DMS153 treated with DMSO at 0.1 percent for 48 hours (cell line): ENCODE measurements at regions not wholly inside any gene's neighbourhood (a gene's known extent, or its start where the extent isn't known, plus 50 kb on each side); places are given as distances from the start of the nearest gene placed in this dataset.
"Not testable (repeated sequence)": the region's sequence is repeated elsewhere in the genome, so short reads cannot be mapped to it uniquely, and the experiment has no call there.

ENCODE experiments used
- DNase-seq: peaks from one replicate; lab custom pipeline; 2025; ENCODE audit not compliant: unreplicated experiment; lab: John Stamatoyannopoulos, UW

GRCh38 chr15:92803852-92804609, 96.1 kb upstream of the CHD2 start:
- no peak for DNase-seq

GRCh38 chr15:92804610-92804936, 95.6 kb upstream of the CHD2 start:
- DNase-seq = not testable (repeated sequence)

GRCh38 chr15:92805080-92805690, 94.9 kb upstream of the CHD2 start:
- no peak for DNase-seq

GRCh38 chr15:92806171-92806570, 94.0 kb upstream of the CHD2 start:
- DNase-seq = not testable (repeated sequence)

GRCh38 chr15:92806763-92807162, 93.4 kb upstream of the CHD2 start:
- no peak for DNase-seq

- DNase-seq = no peak
Measured at GRCh38 chr15:92807971-92808571, 92.1 kb upstream of the CHD2 start.

- DNase-seq = no peak
Measured at GRCh38 chr15:92808598-92809063, 91.5 kb upstream of the CHD2 start.

GRCh38 chr15:92809064-92809879, 90.9 kb upstream of the CHD2 start:
- DNase-seq = peak; percentile 61

GRCh38 chr15:92809880-92810361, 90.2 kb upstream of the CHD2 start:
- no peak for DNase-seq

- DNase-seq = peak; percentile 15
Measured at GRCh38 chr15:92810418-92811138, 89.5 kb upstream of the CHD2 start.

GRCh38 chr15:92811148-92811913, 88.8 kb upstream of the CHD2 start:
- no peak for DNase-seq

GRCh38 chr15:92812271-92812670, 87.9 kb upstream of the CHD2 start:
- DNase-seq = no peak

GRCh38 chr15:92813485-92813884, 86.6 kb upstream of the CHD2 start:
- no peak for DNase-seq

GRCh38 chr15:92817339-92817886, 82.7 kb upstream of the CHD2 start:
- peak; percentile 11 for DNase-seq

GRCh38 chr15:92818651-92819277, 81.4 kb upstream of the CHD2 start:
- peak; percentile 34 for DNase-seq

- DNase-seq = no peak
Measured at GRCh38 chr15:92819278-92820235, 80.6 kb upstream of the CHD2 start.

- DNase-seq = peak; percentile 66
Measured at GRCh38 chr15:92820236-92821021, 79.7 kb upstream of the CHD2 start.
